ENCODE measurements at regions not wholly inside any gene's neighbourhood (a gene's known extent, or its start where the extent isn't known, plus 50 kb on each side); places are given as distances from the start of the nearest gene placed in this dataset.
A peak's percentile ranks its signal among the peaks of the same experiment; 100 is the strongest.
"Not testable (repeated sequence)": the region's sequence is repeated elsewhere in the genome, so short reads cannot be mapped to it uniquely, and the experiment has no call there.

DNA sequence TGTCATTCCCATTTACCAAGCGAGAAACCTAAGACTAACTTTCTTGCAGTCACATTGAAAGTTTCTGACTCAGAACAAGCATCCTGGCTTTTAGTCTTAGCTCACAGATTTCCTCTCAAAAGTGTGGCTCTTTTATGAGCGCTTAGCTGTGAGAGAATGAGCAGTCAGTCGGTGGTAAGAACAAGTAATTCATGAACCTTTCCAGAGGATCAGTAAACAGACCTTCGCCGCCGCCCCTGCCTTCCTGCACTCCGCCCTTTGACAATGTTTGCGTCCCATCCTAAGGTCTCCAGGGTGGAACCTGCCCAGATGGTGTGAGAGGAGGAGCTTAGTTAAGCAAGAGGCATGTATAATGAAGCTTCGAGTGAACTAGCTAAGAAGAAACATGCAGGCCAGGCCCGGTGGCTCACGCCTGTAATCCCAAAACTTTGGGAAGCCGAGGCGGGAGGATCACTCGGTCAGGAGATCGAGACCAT lies 142.4 kb downstream of the GLUL start:
- H3K4me3 ChIP-seq: no peak overlapping the region
- no peaks in the 10 kb centered on the region for H3K27me3 ChIP-seq
- H3K27ac ChIP-seq: peak overlapping the region; percentile 69 to 80 (median 74)
- in situ Hi-C loops (cut with MboI; ENCODE audit: low pct_ligation_motif_present in 1 of 4, low pct_unique_long_range_greater_than_20kb in 1 of 4, low sequenced_read_pairs in 3 of 4): no loop called here
- peak; percentile 88 for DNase-seq
- TF ChIP-seq POLR2AphosphoS5 (IDR thresholded peaks at IDR 0.05) (peak in 2 of 3 donors; percentile 51 to 70), POLR2A (IDR thresholded peaks at IDR 0.05) (peak; percentile 28), EP300 (IDR thresholded peaks at IDR 0.05; ENCODE audit: low read depth) (peak; percentile 10)
- TF ChIP-seq, protein P1, sequence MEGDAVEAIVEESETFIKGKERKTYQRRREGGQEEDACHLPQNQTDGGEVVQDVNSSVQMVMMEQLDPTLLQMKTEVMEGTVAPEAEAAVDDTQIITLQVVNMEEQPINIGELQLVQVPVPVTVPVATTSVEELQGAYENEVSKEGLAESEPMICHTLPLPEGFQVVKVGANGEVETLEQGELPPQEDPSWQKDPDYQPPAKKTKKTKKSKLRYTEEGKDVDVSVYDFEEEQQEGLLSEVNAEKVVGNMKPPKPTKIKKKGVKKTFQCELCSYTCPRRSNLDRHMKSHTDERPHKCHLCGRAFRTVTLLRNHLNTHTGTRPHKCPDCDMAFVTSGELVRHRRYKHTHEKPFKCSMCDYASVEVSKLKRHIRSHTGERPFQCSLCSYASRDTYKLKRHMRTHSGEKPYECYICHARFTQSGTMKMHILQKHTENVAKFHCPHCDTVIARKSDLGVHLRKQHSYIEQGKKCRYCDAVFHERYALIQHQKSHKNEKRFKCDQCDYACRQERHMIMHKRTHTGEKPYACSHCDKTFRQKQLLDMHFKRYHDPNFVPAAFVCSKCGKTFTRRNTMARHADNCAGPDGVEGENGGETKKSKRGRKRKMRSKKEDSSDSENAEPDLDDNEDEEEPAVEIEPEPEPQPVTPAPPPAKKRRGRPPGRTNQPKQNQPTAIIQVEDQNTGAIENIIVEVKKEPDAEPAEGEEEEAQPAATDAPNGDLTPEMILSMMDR (IDR thresholded peaks at IDR 0.05): no peak
- H3K9me3 ChIP-seq: no peaks in the 10 kb centered on the region
- H3K4me1 ChIP-seq: peaks cover 0 to 9% (median 8%) of the 10 kb centered on the region in 4 donors
- WGBS, 2 donors (ENCODE audit: low coverage in 1 of 2): 3 to 47% methylated on average over 3 to 15 of the region's 15 CpGs
- H3K36me3 ChIP-seq: no peaks in the 10 kb centered on the region
- intact Hi-C loops (cut with DNase I; ENCODE audit: low total_unique reads): no loop called here

- H3K27ac ChIP-seq: peak overlapping the region; percentile 69 to 80 (median 74)
- no peaks in the 10 kb centered on the region for H3K27me3 ChIP-seq
- H3K36me3 ChIP-seq: no peaks in the 10 kb centered on the region
- H3K4me3 ChIP-seq: no peak overlapping the region
- H3K9me3 ChIP-seq: no peaks in the 10 kb centered on the region
- WGBS, 2 donors (ENCODE audit: low coverage in 1 of 2): 63 to 86% methylated on average over 1 to 5 of the region's 5 CpGs
- DNase-seq: no peak
- intact Hi-C loops (cut with DNase I; ENCODE audit: low total_unique reads) (no loop called here), in situ Hi-C loops (cut with MboI; ENCODE audit: low pct_ligation_motif_present in 1 of 4, low pct_unique_long_range_greater_than_20kb in 1 of 4, low sequenced_read_pairs in 3 of 4) (no loop called here)
- TF ChIP-seq EP300 (IDR thresholded peaks at IDR 0.05; ENCODE audit: low read depth) (no peak), POLR2AphosphoS5 (IDR thresholded peaks at IDR 0.05) (no peak), POLR2A (IDR thresholded peaks at IDR 0.05) (no peak)
- TF ChIP-seq, protein P1 (IDR thresholded peaks at IDR 0.05): no peak
- H3K4me1 ChIP-seq: peaks cover 0 to 9% (median 8%) of the 10 kb centered on the region in 4 donors
These were observed 142.9 kb downstream of the GLUL start for GRCh38 chr1:182248721-182249120.

DNA sequence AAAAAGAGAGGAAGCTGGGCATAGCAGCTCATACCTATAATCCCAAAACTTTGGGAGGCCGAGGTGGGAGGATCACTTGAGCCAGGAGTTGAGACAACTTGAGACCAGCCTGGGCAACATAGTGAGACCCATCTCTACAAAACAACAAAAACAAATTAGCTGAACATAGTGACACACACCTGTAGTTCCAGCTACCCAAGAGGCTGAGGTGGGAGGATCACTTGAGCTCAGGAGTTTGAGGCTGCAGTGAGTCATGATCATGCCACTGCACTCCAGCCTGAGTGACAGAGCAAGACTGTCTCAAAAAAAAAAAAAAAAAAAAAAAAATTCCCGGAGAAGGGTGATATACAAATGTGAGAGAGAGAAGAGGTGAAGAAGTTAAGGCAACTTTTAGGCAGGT lies 143.8 kb downstream of the GLUL start:
- intact Hi-C loops (cut with DNase I; ENCODE audit: low total_unique reads); in situ Hi-C loops (cut with MboI; ENCODE audit: low pct_ligation_motif_present in 1 of 4, low pct_unique_long_range_greater_than_20kb in 1 of 4, low sequenced_read_pairs in 3 of 4): not testable (repeated sequence)

DNA sequence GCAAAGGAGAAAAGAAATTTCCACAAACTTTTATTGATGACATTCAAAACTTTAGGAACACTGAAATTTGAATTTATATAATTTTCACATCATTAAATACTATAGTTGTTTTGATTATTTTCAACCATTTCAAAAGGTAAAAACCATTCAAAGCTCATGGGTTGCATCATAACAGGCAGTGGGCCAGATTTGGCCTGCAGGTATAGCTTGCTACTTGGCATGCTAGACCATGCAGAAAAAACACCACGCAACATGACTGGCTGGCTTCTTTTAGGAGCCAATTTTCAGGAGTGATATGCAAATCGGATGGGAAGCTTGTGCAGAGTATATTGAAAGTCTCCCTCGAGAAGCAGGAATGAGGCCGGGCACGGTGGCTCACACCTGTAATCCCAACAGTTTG lies 144.8 kb downstream of the GLUL start:
- no peak overlapping the region for H3K27ac ChIP-seq
- WGBS, 2 donors (ENCODE audit: low coverage in 1 of 2): 86% methylated on average over 5 of the region's 5 CpGs; no CpG with 5 or more reads in 1 of the 2 donors
- H3K27me3 ChIP-seq: no peaks in the 10 kb centered on the region
- TF ChIP-seq, protein P1 (IDR thresholded peaks at IDR 0.05): no peak
- no peak for TF ChIP-seq EP300 (IDR thresholded peaks at IDR 0.05; ENCODE audit: low read depth)
- TF ChIP-seq POLR2AphosphoS5 (IDR thresholded peaks at IDR 0.05): no peak
- no peak for TF ChIP-seq POLR2A (IDR thresholded peaks at IDR 0.05)
- in situ Hi-C loops (cut with MboI; ENCODE audit: low pct_ligation_motif_present in 1 of 4, low pct_unique_long_range_greater_than_20kb in 1 of 4, low sequenced_read_pairs in 3 of 4) (no loop called here), intact Hi-C loops (cut with DNase I; ENCODE audit: low total_unique reads) (no loop called here)
- no peak for DNase-seq
- peaks cover 0 to 9% (median 8%) of the 10 kb centered on the region in 4 donors for H3K4me1 ChIP-seq
- no peaks in the 10 kb centered on the region for H3K36me3 ChIP-seq
- H3K4me3 ChIP-seq: no peak overlapping the region
- no peaks in the 10 kb centered on the region for H3K9me3 ChIP-seq

More for the DNA sequence above, 143.8 kb downstream of the GLUL start:
- H3K4me1 ChIP-seq, H3K36me3 ChIP-seq, H3K27ac ChIP-seq, H3K27me3 ChIP-seq, H3K4me3 ChIP-seq, H3K9me3 ChIP-seq, DNase-seq: not testable (repeated sequence)
- 73 to 89% methylated on average over 1 to 2 of the region's 2 CpGs for WGBS, 2 donors (ENCODE audit: low coverage in 1 of 2)

- Histone ChIP-seq H3K27ac (no peak overlapping the region), H3K4me1 (peaks cover 0 to 9% (median 8%) of the 10 kb centered on the region in 4 donors), H3K36me3 (no peaks in the 10 kb centered on the region), H3K9me3 (no peaks in the 10 kb centered on the region), H3K4me3 (no peak overlapping the region), H3K27me3 (no peaks in the 10 kb centered on the region)
- TF ChIP-seq POLR2A (IDR thresholded peaks at IDR 0.05): no peak
- TF ChIP-seq, protein P1 (IDR thresholded peaks at IDR 0.05): no peak
- no peak for TF ChIP-seq EP300 (IDR thresholded peaks at IDR 0.05; ENCODE audit: low read depth)
- no peak for TF ChIP-seq POLR2AphosphoS5 (IDR thresholded peaks at IDR 0.05)
- no peak for DNase-seq
- intact Hi-C loops (cut with DNase I; ENCODE audit: low total_unique reads): no loop called here
- in situ Hi-C loops (cut with MboI; ENCODE audit: low pct_ligation_motif_present in 1 of 4, low pct_unique_long_range_greater_than_20kb in 1 of 4, low sequenced_read_pairs in 3 of 4): no loop called here
- 94 to 100% methylated on average over 1 to 4 of the region's 4 CpGs for WGBS, 2 donors (ENCODE audit: low coverage in 1 of 2)
These were observed 146.6 kb downstream of the GLUL start for GRCh38 chr1:182245040-182245439.
